ENCODE measurements at regions not wholly inside any gene's neighbourhood (a gene's known extent, or its start where the extent isn't known, plus 50 kb on each side); places are given as distances from the start of the nearest gene placed in this dataset.

GRCh38 chr17:71682174-71682494 lies 438.7 kb upstream of the SOX9 start:
- DNase-seq (ENCODE audit: low spot score in 2 of 2): no peak
- no peaks in the 10 kb centered on the region for H3K9me3 ChIP-seq
- intact Hi-C loops (cut with DNase I): no loop called here
- H3K27me3 ChIP-seq: no peaks in the 10 kb centered on the region
- no peak overlapping the region for H3K27ac ChIP-seq
- H3K4me3 ChIP-seq: no peak overlapping the region
- H3K4me1 ChIP-seq: no peaks in the 10 kb centered on the region
- H3K36me3 ChIP-seq: no peaks in the 10 kb centered on the region
- TF ChIP-seq, protein P1, sequence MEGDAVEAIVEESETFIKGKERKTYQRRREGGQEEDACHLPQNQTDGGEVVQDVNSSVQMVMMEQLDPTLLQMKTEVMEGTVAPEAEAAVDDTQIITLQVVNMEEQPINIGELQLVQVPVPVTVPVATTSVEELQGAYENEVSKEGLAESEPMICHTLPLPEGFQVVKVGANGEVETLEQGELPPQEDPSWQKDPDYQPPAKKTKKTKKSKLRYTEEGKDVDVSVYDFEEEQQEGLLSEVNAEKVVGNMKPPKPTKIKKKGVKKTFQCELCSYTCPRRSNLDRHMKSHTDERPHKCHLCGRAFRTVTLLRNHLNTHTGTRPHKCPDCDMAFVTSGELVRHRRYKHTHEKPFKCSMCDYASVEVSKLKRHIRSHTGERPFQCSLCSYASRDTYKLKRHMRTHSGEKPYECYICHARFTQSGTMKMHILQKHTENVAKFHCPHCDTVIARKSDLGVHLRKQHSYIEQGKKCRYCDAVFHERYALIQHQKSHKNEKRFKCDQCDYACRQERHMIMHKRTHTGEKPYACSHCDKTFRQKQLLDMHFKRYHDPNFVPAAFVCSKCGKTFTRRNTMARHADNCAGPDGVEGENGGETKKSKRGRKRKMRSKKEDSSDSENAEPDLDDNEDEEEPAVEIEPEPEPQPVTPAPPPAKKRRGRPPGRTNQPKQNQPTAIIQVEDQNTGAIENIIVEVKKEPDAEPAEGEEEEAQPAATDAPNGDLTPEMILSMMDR (IDR thresholded peaks at IDR 0.05): no peak

DNA sequence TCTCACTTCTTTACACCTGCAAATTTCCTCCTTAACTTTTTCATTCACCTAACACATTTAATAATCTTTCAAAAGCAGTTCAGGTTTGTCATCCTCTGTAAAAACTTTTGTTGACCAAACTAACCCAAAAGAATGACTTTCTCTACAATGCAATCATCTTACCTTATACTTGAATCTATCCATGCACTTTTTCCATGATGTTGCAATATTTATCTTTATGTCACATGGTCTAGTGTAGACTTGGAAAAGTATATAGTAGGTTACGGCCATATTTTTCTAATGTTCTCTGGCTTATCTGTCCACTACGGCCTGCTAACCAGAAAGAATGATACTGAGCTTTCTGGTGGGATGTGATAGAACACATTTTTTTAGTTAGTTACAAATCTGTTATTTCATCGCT lies 431.0 kb upstream of the SOX9 start:
- H3K27ac ChIP-seq: no peak overlapping the region
- no peaks in the 10 kb centered on the region for H3K4me1 ChIP-seq
- no peaks in the 10 kb centered on the region for H3K9me3 ChIP-seq
- TF ChIP-seq, protein P1 (IDR thresholded peaks at IDR 0.05): no peak
- no peak for DNase-seq (ENCODE audit: low spot score in 2 of 2)
- H3K36me3 ChIP-seq: no peaks in the 10 kb centered on the region
- H3K4me3 ChIP-seq: no peak overlapping the region
- intact Hi-C loops (cut with DNase I): no loop called here
- H3K27me3 ChIP-seq: no peaks in the 10 kb centered on the region

DNA sequence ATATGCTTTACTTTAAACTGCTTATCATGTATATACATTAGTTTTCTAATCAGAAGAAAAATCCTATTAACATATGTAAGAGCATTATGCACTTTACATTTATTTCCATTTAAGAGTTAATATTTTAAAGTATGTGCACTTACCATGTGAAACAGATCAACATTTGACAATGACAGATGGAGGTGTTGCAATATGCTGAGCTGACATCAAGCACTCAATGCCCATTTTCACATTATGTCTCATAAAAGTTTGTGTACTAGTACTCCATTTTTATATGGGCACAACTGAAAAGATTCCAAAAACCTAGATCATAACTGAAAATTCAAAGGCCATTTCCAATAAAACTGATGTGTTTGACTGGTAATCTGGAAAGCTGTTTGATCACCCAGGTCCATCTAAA lies 420.9 kb upstream of the SOX9 start:
- TF ChIP-seq, protein P1 (IDR thresholded peaks at IDR 0.05): no peak
- intact Hi-C loops (cut with DNase I): no loop called here

GRCh38 chr17:71703701-71704100 lies 417.1 kb upstream of the SOX9 start:
- no peak overlapping the region for H3K27ac ChIP-seq
- no peak overlapping the region for H3K4me3 ChIP-seq
- intact Hi-C loops (cut with DNase I): no loop called here
- TF ChIP-seq, protein P1 (IDR thresholded peaks at IDR 0.05): no peak
- DNase-seq (ENCODE audit: low spot score in 2 of 2): no peak
- H3K9me3 ChIP-seq: no peaks in the 10 kb centered on the region
- H3K36me3 ChIP-seq: no peaks in the 10 kb centered on the region
- H3K4me1 ChIP-seq: no peaks in the 10 kb centered on the region
- no peaks in the 10 kb centered on the region for H3K27me3 ChIP-seq

More for the DNA sequence above, 420.9 kb upstream of the SOX9 start:
- H3K4me3 ChIP-seq: no peak overlapping the region
- no peaks in the 10 kb centered on the region for H3K27me3 ChIP-seq
- no peaks in the 10 kb centered on the region for H3K4me1 ChIP-seq
- no peak overlapping the region for H3K27ac ChIP-seq
- no peaks in the 10 kb centered on the region for H3K9me3 ChIP-seq
- no peak for DNase-seq (ENCODE audit: low spot score in 2 of 2)
- H3K36me3 ChIP-seq: no peaks in the 10 kb centered on the region

DNA sequence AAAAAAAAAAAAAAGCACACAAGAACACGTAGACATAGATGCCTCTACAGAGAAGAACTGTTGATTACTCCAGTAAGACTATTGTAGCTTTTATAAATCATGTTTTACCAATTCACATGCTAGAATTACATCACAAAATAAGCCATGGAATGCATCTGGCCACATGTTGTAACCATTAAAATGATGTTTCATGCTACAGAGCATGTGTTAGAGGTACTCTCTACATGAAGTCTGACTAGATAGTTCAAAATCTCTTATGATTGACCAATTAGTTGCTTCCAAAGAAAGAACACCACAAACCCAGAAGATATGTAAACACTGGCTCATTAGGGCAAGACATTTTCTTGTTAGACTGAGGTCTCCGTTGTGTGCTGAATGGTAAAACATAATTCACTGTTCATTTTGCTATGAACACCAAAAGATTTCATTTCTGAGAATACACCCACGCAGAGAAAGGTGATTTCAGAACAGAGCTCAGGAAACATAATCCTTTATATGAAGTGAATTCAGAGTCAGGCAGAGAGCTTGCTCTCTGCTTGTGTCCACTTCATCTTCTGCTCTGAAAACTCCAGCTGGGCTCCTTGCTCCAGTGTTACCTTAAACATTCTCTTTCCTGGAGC lies 411.4 kb upstream of the SOX9 start:
- no peak overlapping the region for H3K4me3 ChIP-seq
- H3K27me3 ChIP-seq: no peaks in the 10 kb centered on the region
- DNase-seq (ENCODE audit: low spot score in 2 of 2): no peak
- H3K36me3 ChIP-seq: no peaks in the 10 kb centered on the region
- TF ChIP-seq, protein P1 (IDR thresholded peaks at IDR 0.05): no peak
- intact Hi-C loops (cut with DNase I): no loop called here
- no peaks in the 10 kb centered on the region for H3K4me1 ChIP-seq
- no peaks in the 10 kb centered on the region for H3K9me3 ChIP-seq
- no peak overlapping the region for H3K27ac ChIP-seq

DNA sequence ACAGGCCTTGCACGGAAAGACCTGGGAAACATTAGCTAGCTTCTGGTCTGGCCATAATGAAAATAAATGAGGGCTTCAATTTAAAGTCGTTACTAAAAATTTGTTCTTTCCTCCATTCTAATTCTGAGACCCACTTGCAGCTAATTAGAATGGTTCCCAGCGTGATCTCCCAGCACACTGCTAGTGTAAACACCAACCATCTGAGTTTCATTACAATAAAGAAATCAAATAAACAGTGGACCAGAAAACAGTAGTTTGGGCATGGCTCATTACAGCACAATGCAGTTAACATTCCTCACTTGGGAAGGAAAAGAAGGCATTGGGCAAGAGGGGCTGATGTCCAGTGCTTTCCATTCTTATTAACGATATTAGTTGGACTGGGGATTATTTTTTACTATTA lies 410.9 kb upstream of the SOX9 start:
- Histone ChIP-seq H3K27ac (no peak overlapping the region), H3K4me3 (no peak overlapping the region), H3K4me1 (no peaks in the 10 kb centered on the region), H3K9me3 (no peaks in the 10 kb centered on the region), H3K27me3 (no peaks in the 10 kb centered on the region), H3K36me3 (no peaks in the 10 kb centered on the region)
- intact Hi-C loops (cut with DNase I): no loop called here
- TF ChIP-seq, protein P1 (IDR thresholded peaks at IDR 0.05): no peak
- no peak for DNase-seq (ENCODE audit: low spot score in 2 of 2)
